Large intestine (tissue), 3 donors: ENCODE measurements at regions not wholly inside any gene's neighbourhood (a gene's known extent, or its start where the extent isn't known, plus 50 kb on each side); places are given as distances from the start of the nearest gene placed in this dataset.

Experiments
- DNase-seq, 2 donors: peaks; one replicate each; pipeline versions ENCODE4 v3.0.0 to v3.0.0-alpha.2; 2013
- H3K27ac ChIP-seq: one replicate; pipeline ENCODE4 v1.5.1; 2013; ENCODE audit warnings: low read length
- H3K27me3 ChIP-seq: 2 replicates; pipeline ENCODE4 v1.6.1; 2013; ENCODE audit warnings: low read length; ENCODE audit not compliant: control insufficient read depth, insufficient read depth
- H3K36me3 ChIP-seq: 2 replicates; pipeline ENCODE4 v1.6.1; 2013; ENCODE audit warnings: low read length; ENCODE audit not compliant: control insufficient read depth, insufficient read depth
- H3K4me1 ChIP-seq: one replicate; pipeline ENCODE4 v1.6.1; 2013; ENCODE audit warnings: low read length; ENCODE audit not compliant: control insufficient read depth, insufficient read depth
- H3K4me3 ChIP-seq: one replicate; pipeline ENCODE4 v1.5.1; 2013; ENCODE audit warnings: low read length
- H3K9me3 ChIP-seq: one replicate; pipeline ENCODE4 v1.6.1; 2013; ENCODE audit warnings: mild to moderate bottlenecking, low read depth, low read length, moderate library complexity; ENCODE audit not compliant: control insufficient read depth
- WGBS: methylation state at CpG from one replicate; pipeline ENCODE4 v1.1.5; 2013; ENCODE audit warnings: low lambda C conversion rate; ENCODE audit not compliant: insufficient coverage; 5-methylcytosine and 5-hydroxymethylcytosine counted together

- H3K4me1 ChIP-seq: no peaks in the 10 kb centered on the region
- no peak for DNase-seq
- H3K27ac ChIP-seq: no peak overlapping the region
- H3K27me3 ChIP-seq: no peaks in the 10 kb centered on the region
- no peaks in the 10 kb centered on the region for H3K36me3 ChIP-seq
- no peaks in the 10 kb centered on the region for H3K9me3 ChIP-seq
- no peak overlapping the region for H3K4me3 ChIP-seq
- no CpG with 5 or more reads among the region's 1 CpG for WGBS
Observed at GRCh38 chr6:100182313-100182712, 188.3 kb upstream of the MCHR2 start.

GRCh38 chr6:100181309-100181708 lies 187.3 kb upstream of the MCHR2 start:
- no peaks in the 10 kb centered on the region for H3K4me1 ChIP-seq
- H3K27ac ChIP-seq: no peak overlapping the region
- no peaks in the 10 kb centered on the region for H3K27me3 ChIP-seq
- H3K36me3 ChIP-seq: no peaks in the 10 kb centered on the region
- DNase-seq: no peak
- H3K9me3 ChIP-seq: no peaks in the 10 kb centered on the region
- 0% methylated on average over 1 of the region's 3 CpGs for WGBS
- no peak overlapping the region for H3K4me3 ChIP-seq

GRCh38 chr6:100179576-100179975 lies 185.6 kb upstream of the MCHR2 start:
- WGBS: no CpG with 5 or more reads among the region's 1 CpG
- no peak overlapping the region for H3K27ac ChIP-seq

GRCh38 chr6:100177956-100178355 lies 183.9 kb upstream of the MCHR2 start:
- WGBS: 71% methylated on average over 1 of the region's 1 CpG
- Histone ChIP-seq H3K27me3 (no peaks in the 10 kb centered on the region), H3K9me3 (no peaks in the 10 kb centered on the region), H3K4me1 (no peaks in the 10 kb centered on the region), H3K27ac (no peak overlapping the region), H3K36me3 (no peaks in the 10 kb centered on the region), H3K4me3 (no peak overlapping the region)
- DNase-seq: no peak

More at GRCh38 chr6:100179576-100179975, 185.6 kb upstream of the MCHR2 start:
- no peaks in the 10 kb centered on the region for H3K36me3 ChIP-seq
- H3K4me1 ChIP-seq: no peaks in the 10 kb centered on the region
- no peak overlapping the region for H3K4me3 ChIP-seq
- DNase-seq: no peak
- H3K27me3 ChIP-seq: no peaks in the 10 kb centered on the region
- no peaks in the 10 kb centered on the region for H3K9me3 ChIP-seq

GRCh38 chr6:100176951-100177710 lies 183.1 kb upstream of the MCHR2 start:
- Histone ChIP-seq H3K4me1 (no peaks in the 10 kb centered on the region), H3K9me3 (no peaks in the 10 kb centered on the region), H3K27ac (no peak overlapping the region), H3K4me3 (no peak overlapping the region), H3K27me3 (no peaks in the 10 kb centered on the region), H3K36me3 (no peaks in the 10 kb centered on the region)
- 100% methylated on average over 1 of the region's 4 CpGs for WGBS
- DNase-seq: no peak

- Histone ChIP-seq H3K4me1 (no peaks in the 10 kb centered on the region), H3K27me3 (no peaks in the 10 kb centered on the region), H3K9me3 (no peaks in the 10 kb centered on the region), H3K27ac (no peak overlapping the region), H3K36me3 (no peaks in the 10 kb centered on the region), H3K4me3 (no peak overlapping the region)
- DNase-seq: peak in 1 of 2 donors; percentile 6
- WGBS: 33% methylated on average over 2 of the region's 6 CpGs
Observed at GRCh38 chr6:100176311-100176950, 182.4 kb upstream of the MCHR2 start.

- H3K27ac ChIP-seq: no peak overlapping the region
- no CpG with 5 or more reads among the region's 1 CpG for WGBS
- H3K4me3 ChIP-seq: no peak overlapping the region
- no peaks in the 10 kb centered on the region for H3K4me1 ChIP-seq
- H3K36me3 ChIP-seq: no peaks in the 10 kb centered on the region
- no peak for DNase-seq
- H3K27me3 ChIP-seq: no peaks in the 10 kb centered on the region
- no peaks in the 10 kb centered on the region for H3K9me3 ChIP-seq
Observed at GRCh38 chr6:100175814-100176310, 181.8 kb upstream of the MCHR2 start.

- Histone ChIP-seq H3K27ac (no peak overlapping the region), H3K27me3 (no peaks in the 10 kb centered on the region), H3K36me3 (no peaks in the 10 kb centered on the region), H3K4me1 (no peaks in the 10 kb centered on the region), H3K4me3 (no peak overlapping the region), H3K9me3 (no peaks in the 10 kb centered on the region)
- DNase-seq: no peak
- WGBS: no CpG with 5 or more reads among the region's 1 CpG
Observed at GRCh38 chr6:100173211-100173610, 179.2 kb upstream of the MCHR2 start.

GRCh38 chr6:100172322-100172713 lies 178.3 kb upstream of the MCHR2 start:
- H3K4me3 ChIP-seq: no peak overlapping the region
- H3K36me3 ChIP-seq: no peaks in the 10 kb centered on the region
- H3K27me3 ChIP-seq: no peaks in the 10 kb centered on the region
- no peak for DNase-seq
- no peaks in the 10 kb centered on the region for H3K4me1 ChIP-seq
- no peak overlapping the region for H3K27ac ChIP-seq
- no peaks in the 10 kb centered on the region for H3K9me3 ChIP-seq
- 100% methylated on average over 2 of the region's 3 CpGs for WGBS

- no peak overlapping the region for H3K4me3 ChIP-seq
- H3K9me3 ChIP-seq: no peaks in the 10 kb centered on the region
- no peak for DNase-seq
- no peaks in the 10 kb centered on the region for H3K36me3 ChIP-seq
- WGBS: 33% methylated on average over 1 of the region's 4 CpGs
- H3K4me1 ChIP-seq: no peaks in the 10 kb centered on the region
- no peak overlapping the region for H3K27ac ChIP-seq
- no peaks in the 10 kb centered on the region for H3K27me3 ChIP-seq
Observed at GRCh38 chr6:100171533-100172321, 177.7 kb upstream of the MCHR2 start.
